ENCODE measurements at regions not wholly inside any gene's neighbourhood (a gene's known extent, or its start where the extent isn't known, plus 50 kb on each side); places are given as distances from the start of the nearest gene placed in this dataset.

GRCh38 chr2:78309460-78309859, 716.0 kb upstream of the REG3G start:
- no peak for DNase-seq

DNA sequence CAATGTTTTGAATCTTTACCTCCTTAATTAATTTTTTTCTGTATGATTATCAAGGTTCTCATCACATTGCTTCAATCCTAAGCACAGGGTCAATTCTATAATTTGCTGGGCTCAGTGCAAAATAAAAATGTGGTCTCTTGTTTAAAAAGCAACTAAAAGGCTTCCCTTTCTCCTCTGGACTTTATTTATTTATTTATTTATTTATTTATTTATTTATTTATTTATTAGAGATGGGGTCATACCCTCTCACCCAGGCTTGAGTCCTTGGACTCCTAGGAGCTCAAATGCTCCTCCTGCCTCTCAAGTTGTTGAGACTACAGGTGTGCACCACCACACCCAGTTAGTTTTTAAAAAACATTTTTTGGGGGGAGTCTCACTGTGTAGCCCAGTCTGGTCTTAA, 710.1 kb upstream of the REG3G start:
- DNase-seq: no peak

DNA sequence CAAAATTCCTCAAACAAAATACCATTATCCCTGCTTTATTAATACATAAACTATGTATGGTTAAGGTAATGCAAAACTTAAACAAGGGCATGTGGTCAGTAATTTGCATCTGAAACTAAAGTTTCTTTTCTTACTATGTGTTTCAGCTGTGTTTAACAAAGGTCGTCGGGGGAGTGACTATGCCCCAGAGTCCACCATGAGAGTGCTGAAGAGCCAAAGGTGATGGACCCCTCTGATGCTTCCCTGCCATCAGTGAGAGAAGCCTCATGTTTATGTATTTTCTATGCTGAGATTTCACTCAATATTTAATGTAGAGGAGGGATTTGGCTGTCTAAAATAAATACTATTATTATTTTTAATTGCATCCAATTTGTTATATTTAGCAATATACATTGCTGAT, 707.2 kb upstream of the REG3G start:
- no peak for DNase-seq

GRCh38 chr2:78330193-78330592, 695.3 kb upstream of the REG3G start:
- no peak for DNase-seq

DNA sequence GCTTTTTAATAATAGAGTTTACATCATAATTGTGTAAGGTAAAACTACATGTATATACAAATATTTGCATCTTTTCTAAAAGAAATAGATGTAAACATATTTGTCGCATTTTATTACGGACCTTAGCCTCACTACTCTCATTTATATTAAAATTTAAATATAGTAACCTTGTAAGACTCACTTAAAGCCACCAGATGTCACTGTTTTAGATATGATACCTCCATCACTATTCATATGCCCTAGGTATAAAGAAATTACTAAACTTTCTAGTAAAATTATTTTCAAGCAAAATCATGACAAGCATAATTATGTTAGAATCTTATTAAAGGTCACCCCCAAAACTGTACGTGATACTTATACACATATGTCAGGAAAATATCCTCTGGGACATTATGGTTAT, 674.3 kb upstream of the REG3G start:
- no peak for DNase-seq

GRCh38 chr2:78353168-78353567, 672.3 kb upstream of the REG3G start:
- no peak for DNase-seq

DNA sequence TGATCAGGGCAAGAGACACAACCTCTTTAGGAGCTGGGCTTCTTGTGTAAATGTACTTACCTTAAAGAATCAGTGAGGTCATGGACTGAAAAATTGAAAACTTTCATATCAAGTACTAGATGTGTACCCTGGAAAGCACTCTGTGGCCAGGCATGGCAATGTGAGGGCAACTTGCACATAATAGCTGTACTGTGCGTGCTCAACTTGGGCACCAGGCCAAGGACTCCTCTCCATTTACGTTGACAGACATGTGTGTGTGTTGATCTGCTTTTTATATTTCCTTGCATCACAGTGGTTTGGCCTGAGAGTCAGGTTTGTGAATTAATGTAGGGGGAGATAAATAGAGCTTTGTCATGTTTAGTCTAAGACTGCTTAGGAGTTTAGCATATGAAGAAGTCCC, 669.5 kb upstream of the REG3G start:
- no peak for DNase-seq

DNA sequence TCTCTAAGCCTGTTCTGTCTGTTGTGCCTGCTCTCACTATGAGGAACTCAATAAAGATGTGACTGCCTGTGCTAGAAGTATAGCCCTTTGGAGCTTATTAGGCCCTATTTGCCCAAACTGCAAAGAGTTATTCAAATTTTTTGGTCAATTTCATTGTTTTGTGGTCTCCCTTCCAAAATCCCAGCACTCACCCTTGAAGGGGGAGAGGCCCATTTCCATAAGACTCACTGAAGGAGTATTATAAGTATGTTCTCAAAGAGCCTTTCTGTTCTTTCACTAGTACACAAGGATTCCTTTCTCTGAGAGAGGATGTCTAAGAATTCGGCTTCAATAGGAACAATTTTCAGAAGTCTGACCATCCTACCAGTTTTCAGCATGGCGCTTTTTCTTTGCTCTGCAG, 641.9 kb upstream of the REG3G start:
- DNase-seq: no peak

GRCh38 chr2:78397198-78397597, 628.3 kb upstream of the REG3G start:
- DNase-seq: no peak

- DNase-seq: no peak
Measured at GRCh38 chr2:78407960-78408794, 617.3 kb upstream of the REG3G start.

DNA sequence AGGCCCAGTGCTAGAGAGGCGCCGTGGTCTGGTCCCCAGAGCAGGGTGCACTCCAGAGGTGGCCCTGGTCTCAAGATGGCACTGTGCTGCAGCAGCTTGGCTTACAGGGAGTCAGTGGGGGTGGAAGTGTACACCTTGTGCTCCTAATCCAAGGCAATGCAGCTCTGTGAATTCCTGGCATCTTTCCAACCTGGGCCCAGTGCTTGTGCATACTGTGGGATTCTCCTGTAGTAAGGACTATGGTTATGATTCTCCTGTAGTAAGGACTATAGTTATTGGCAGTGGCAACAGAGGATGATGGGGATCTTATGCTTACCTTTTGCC, 616.7 kb upstream of the REG3G start:
- DNase-seq: no peak

GRCh38 chr2:78411303-78411702, 614.2 kb upstream of the REG3G start:
- DNase-seq: no peak

DNA sequence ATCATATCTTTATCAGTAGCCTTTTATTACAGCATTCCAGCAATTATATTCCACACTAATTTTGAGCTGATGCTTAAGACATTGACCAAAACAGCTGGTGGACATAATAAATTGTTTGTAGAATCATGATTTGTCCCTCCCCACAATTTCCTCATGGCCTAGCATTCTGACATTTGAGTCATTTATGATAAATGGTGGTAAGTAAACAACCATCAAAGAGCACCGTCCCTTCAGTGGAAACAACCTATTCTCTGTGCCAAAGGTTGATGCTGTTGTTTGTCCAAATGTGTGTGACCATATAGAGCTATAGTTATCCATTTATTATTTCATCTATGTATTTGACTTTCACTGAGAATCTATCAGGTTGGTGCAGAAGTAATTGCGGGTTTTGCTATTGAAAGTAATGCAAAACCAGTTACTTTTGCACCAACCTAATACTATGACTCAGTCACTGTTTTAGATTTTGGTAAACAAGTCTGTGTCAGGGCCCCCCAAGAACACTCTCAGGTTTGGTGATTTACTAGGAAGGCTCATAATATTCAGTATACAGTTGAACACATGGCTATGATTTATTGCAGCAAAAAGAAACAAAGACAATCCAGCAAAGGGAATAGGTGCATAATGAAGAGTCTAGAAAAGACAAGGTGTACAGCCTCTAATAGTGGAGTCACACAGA, 608.7 kb upstream of the REG3G start:
- DNase-seq: no peak

- no peak for DNase-seq
Measured at GRCh38 chr2:78417355-78417754, 608.1 kb upstream of the REG3G start.

GRCh38 chr2:78418021-78418420, 607.5 kb upstream of the REG3G start:
- no peak for DNase-seq

DNA sequence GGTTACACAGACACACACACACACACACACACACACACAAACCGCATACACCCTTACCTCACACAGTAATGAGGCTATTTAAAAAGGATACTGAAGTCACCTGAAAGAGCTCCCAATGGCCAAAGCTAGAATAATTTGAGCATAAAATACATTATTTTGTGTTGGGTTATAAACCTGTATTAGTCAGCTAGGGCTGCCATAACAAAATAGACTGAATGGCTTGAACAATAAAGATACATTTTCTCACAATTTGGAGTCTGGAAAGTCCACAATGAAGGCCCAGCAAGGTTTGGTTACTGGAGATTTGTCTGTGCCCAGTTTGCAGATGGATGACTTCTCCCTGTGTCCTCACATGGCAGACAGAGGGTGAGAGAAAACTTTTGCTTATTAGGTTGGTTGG, 605.4 kb upstream of the REG3G start:
- no peak for DNase-seq

- DNase-seq: no peak
Measured at GRCh38 chr2:78423631-78424030, 601.9 kb upstream of the REG3G start.

DNA sequence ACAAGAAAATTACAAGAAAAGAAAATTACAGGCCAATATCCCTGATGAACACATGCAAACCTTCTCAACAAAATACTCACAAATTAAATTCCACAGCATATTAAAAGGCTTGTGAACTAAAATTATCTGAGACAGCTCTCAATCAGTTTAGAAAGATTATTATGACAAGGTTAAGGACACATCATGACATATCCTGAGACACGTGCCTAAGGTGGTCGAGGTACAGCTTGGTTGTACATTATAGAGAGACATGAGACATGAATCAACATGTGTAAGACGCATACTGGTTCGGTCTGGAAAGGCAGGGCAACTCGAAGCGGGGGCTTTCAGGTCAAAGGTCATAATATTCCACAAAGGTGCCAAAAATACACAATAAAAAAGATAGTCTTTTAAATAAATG, 598.3 kb upstream of the REG3G start:
- no peak for DNase-seq

GRCh38 chr2:78431241-78431640, 594.3 kb upstream of the REG3G start:
- no peak for DNase-seq

DNA sequence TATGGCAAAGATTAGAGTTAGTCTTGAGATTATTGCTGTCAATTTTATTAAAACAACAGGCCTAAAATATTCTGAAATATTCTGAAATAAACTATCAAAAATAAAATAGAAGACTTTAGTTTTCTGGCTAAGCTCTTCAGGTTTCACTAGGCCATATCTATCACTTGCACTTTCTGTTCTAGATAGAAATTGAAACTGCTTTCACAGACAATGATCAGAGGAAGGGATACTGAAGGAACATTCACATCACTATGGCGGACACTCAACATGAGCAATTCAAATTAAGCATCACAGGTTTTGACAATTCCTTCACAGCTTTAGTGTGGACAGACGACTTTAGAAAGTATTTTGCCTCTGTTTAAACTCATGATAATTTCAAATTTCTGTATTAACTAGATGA, 586.4 kb upstream of the REG3G start:
- no peak for DNase-seq

- no peak for DNase-seq
Measured at GRCh38 chr2:78455586-78455985, 569.9 kb upstream of the REG3G start.

GRCh38 chr2:78457269-78457668, 568.2 kb upstream of the REG3G start:
- DNase-seq: no peak

GRCh38 chr2:78465707-78466106, 559.8 kb upstream of the REG3G start:
- DNase-seq: no peak

- no peak for DNase-seq
Measured at GRCh38 chr2:78476619-78477229, 548.8 kb upstream of the REG3G start.

Data from C1 segment of cervical spinal cord (tissue), 14 donors.